ENCODE measurements at regions not wholly inside any gene's neighbourhood (a gene's known extent, or its start where the extent isn't known, plus 50 kb on each side); places are given as distances from the start of the nearest gene placed in this dataset.

DNA sequence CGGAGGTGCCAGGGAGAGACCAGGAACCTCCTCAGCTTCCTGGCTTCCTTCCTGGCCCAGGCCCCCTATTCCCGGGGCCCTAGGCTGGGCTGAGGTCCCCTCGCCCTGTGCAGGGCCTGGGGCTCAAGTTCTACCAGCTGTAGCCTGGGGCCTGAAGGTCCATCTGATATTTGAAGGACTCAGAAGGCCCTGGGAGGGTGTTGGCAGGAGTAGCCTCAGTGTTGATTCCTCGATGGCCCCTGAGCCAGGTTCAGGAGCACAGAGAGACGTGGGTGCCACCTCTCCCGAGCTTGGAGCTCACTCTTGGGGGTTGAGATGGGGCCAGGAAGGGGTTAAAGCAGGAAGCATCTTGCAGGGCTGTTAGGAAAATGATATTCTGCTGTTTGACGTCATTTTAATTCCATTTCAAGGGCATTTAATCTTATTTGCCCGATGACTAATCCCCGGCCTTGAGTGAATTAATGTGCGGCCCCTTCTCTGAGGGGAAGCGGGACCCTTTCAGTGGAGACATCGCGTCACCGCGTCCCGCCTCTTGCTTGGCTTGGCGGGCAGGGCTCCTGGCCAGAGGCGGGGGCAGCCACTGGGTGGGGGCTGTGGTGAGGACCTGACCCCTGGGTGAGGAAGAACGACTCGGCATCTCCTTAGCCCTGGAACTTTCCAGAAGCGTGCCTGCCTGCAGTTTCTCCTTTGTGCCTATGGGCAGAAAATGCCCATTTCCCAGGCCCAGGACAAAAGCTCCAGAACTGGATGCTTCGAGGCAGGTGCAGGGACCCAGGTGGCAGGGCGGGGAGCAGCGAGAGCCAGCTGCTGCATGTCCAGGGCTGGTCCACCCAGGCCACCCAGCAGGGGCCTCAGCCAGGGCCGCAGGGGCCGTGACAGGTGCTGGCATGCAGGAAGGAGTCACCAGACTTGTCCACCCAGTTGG is 158.3 kb downstream of the KIF26A start (continued):
- TF ChIP-seq, protein P1, sequence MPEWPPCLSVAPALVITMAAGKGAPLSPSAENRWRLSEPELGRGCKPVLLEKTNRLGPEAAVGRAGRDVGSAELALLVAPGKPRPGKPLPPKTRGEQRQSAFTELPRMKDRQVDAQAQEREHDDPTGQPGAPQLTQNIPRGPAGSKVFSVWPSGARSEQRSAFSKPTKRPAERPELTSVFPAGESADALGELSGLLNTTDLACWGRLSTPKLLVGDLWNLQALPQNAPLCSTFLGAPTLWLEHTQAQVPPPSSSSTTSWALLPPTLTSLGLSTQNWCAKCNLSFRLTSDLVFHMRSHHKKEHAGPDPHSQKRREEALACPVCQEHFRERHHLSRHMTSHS (tag by site-specific recombination; IDR thresholded peaks at IDR 0.05), result no peak
- TF ChIP-seq ZSCAN30 (tag by site-specific recombination; IDR thresholded peaks at IDR 0.05), result no peak
- TF ChIP-seq ZNF626 (tag by site-specific recombination; IDR thresholded peaks at IDR 0.05), result no peak
- no peak for TF ChIP-seq ZNF174 (tag by site-specific recombination; IDR thresholded peaks at IDR 0.05)
- no peak for TF ChIP-seq ZNF266 (tag by site-specific recombination; IDR thresholded peaks at IDR 0.05; ENCODE audit: low read depth)
- no peak for TF ChIP-seq ZNF341 (tag by site-specific recombination; IDR thresholded peaks at IDR 0.05; ENCODE audit: low read depth)
- no peak for TF ChIP-seq ZNF366 (tag by site-specific recombination; conservative IDR thresholded peaks at IDR 0.05)
- TF ChIP-seq ZSCAN16 (tag by site-specific recombination; IDR thresholded peaks at IDR 0.05), result no peak
- no peak for TF ChIP-seq ZNF837 (tag by site-specific recombination; IDR thresholded peaks at IDR 0.05)
- TF ChIP-seq ZNF776 (tag by site-specific recombination; IDR thresholded peaks at IDR 0.05; ENCODE audit: borderline replicate concordance), result no peak
- no peak for TF ChIP-seq ZNF530 (tag by site-specific recombination; IDR thresholded peaks at IDR 0.05; ENCODE audit: low read depth)
- TF ChIP-seq ZBTB17 (tag by site-specific recombination; IDR thresholded peaks at IDR 0.05), result peak; percentile 35; the same call in 1 of the 2 replicates
- TF ChIP-seq, protein P2, sequence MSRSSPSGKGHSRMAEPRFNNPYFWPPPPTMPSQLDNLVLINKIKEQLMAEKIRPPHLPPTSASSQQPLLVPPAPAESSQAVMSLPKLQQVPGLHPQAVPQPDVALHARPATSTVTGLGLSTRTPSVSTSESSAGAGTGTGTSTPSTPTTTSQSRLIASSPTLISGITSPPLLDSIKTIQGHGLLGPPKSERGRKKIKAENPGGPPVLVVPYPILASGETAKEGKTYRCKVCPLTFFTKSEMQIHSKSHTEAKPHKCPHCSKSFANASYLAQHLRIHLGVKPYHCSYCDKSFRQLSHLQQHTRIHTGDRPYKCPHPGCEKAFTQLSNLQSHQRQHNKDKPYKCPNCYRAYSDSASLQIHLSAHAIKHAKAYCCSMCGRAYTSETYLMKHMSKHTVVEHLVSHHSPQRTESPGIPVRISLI (tag by site-specific recombination; IDR thresholded peaks at IDR 0.05), result no peak
- no peak for TF ChIP-seq ZFHX2 (tag by site-specific recombination; conservative IDR thresholded peaks at IDR 0.05)
- no peak for TF ChIP-seq ZNF623 (tag by site-specific recombination; IDR thresholded peaks at IDR 0.05)
- no peak for TF ChIP-seq ZNF112 (tag by site-specific recombination; IDR thresholded peaks at IDR 0.05)
- TF ChIP-seq ZNF785 (tag by site-specific recombination; IDR thresholded peaks at IDR 0.05), result no peak
- TF ChIP-seq, protein P3, sequence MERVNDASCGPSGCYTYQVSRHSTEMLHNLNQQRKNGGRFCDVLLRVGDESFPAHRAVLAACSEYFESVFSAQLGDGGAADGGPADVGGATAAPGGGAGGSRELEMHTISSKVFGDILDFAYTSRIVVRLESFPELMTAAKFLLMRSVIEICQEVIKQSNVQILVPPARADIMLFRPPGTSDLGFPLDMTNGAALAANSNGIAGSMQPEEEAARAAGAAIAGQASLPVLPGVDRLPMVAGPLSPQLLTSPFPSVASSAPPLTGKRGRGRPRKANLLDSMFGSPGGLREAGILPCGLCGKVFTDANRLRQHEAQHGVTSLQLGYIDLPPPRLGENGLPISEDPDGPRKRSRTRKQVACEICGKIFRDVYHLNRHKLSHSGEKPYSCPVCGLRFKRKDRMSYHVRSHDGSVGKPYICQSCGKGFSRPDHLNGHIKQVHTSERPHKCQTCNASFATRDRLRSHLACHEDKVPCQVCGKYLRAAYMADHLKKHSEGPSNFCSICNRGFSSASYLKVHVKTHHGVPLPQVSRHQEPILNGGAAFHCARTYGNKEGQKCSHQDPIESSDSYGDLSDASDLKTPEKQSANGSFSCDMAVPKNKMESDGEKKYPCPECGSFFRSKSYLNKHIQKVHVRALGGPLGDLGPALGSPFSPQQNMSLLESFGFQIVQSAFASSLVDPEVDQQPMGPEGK (tag by site-specific recombination; IDR thresholded peaks at IDR 0.05), result peak; percentile 44; the same call in 1 of the 2 replicates
- TF ChIP-seq ZFP37 (tag by site-specific recombination; IDR thresholded peaks at IDR 0.05), result no peak
- TF ChIP-seq, protein P4, sequence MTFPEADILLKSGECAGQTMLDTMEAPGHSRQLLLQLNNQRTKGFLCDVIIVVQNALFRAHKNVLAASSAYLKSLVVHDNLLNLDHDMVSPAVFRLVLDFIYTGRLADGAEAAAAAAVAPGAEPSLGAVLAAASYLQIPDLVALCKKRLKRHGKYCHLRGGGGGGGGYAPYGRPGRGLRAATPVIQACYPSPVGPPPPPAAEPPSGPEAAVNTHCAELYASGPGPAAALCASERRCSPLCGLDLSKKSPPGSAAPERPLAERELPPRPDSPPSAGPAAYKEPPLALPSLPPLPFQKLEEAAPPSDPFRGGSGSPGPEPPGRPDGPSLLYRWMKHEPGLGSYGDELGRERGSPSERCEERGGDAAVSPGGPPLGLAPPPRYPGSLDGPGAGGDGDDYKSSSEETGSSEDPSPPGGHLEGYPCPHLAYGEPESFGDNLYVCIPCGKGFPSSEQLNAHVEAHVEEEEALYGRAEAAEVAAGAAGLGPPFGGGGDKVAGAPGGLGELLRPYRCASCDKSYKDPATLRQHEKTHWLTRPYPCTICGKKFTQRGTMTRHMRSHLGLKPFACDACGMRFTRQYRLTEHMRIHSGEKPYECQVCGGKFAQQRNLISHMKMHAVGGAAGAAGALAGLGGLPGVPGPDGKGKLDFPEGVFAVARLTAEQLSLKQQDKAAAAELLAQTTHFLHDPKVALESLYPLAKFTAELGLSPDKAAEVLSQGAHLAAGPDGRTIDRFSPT (tag by site-specific recombination; IDR thresholded peaks at IDR 0.05), result peak; percentile 32; the same call in 1 of the 2 replicates

DNA sequence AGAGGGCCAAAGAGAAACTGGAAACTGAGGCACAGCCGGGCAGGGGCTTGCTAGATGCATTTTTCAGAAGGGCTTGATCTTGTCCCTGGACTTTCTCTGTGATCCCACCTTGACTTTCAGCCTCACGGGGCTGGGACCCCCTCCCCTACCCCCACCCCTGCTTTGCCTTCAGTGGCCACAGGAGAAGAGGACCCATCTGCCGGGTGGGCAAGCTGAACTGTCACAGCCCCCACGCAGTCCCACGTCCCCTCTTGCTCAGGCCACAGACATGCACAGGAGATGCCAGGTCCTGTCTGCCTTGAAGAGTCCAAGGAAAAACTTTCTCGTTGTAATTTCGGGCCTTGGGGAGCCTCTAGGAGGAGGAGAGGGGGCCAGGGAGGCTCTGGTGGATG is 158.9 kb downstream of the KIF26A start:
- CTCF ChIA-PET, result interaction anchor here (0.5 kb wide), 1 partner anchor 101 kb away, joined by 3 read pairs; no protein-coding TSS in a partner anchor
- no peak overlapping the region for H3K4me3 ChIP-seq (ENCODE audit: low read depth, low read length)
- no peaks in the 10 kb centered on the region for H3K9me3 ChIP-seq (ENCODE audit: control insufficient read depth, insufficient read depth, low read depth, low read length)
- POLR2A ChIA-PET, result no interaction called here
- no peaks in the 10 kb centered on the region for H3K4me1 ChIP-seq (ENCODE audit: control insufficient read depth, insufficient read depth, low read length)
- H3K36me3 ChIP-seq (ENCODE audit: control insufficient read depth in 2 of 2, insufficient read depth in 1 of 2, low read length in 2 of 2), result no peaks in the 10 kb centered on the region
- H3K27ac ChIP-seq (ENCODE audit: extremely low read depth, low read depth, low read length), result no peak overlapping the region
- TF ChIP-seq, protein P5, sequence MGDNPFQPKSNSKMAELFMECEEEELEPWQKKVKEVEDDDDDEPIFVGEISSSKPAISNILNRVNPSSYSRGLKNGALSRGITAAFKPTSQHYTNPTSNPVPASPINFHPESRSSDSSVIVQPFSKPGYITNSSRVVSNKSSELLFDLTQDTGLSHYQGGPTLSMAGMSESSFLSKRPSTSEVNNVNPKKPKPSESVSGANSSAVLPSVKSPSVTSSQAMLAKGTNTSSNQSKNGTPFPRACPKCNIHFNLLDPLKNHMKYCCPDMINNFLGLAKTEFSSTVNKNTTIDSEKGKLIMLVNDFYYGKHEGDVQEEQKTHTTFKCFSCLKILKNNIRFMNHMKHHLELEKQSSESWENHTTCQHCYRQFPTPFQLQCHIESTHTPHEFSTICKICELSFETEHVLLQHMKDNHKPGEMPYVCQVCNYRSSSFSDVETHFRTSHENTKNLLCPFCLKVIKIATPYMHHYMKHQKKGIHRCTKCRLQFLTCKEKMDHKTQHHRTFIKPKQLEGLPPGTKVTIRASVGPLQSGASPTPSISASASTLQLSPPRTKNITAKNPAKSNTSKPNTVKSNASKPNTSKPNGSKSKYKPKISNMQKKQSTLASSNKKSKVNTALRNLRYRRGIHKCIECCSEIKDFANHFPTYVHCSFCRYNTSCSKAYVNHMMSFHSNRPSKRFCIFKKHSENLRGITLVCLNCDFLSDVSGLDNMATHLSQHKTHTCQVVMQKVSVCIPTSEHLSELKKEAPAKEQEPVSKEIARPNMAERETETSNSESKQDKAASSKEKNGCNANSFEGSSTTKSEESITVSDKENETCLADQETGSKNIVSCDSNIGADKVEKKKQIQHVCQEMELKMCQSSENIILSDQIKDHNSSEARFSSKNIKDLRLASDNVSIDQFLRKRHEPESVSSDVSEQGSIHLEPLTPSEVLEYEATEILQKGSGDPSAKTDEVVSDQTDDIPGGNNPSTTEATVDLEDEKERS (tag by site-specific recombination; IDR thresholded peaks at IDR 0.05), result no peak
- TF ChIP-seq ZNF23 (tag by site-specific recombination; IDR thresholded peaks at IDR 0.05; ENCODE audit: borderline replicate concordance) (no peak), ZNF138 (tag by site-specific recombination; IDR thresholded peaks at IDR 0.05; ENCODE audit: borderline replicate concordance) (no peak), ZNF16 (tag by site-specific recombination; IDR thresholded peaks at IDR 0.05; ENCODE audit: low read depth) (no peak), KLF1 (tag by site-specific recombination; IDR thresholded peaks at IDR 0.05) (no peak)
- TF ChIP-seq, protein P6, sequence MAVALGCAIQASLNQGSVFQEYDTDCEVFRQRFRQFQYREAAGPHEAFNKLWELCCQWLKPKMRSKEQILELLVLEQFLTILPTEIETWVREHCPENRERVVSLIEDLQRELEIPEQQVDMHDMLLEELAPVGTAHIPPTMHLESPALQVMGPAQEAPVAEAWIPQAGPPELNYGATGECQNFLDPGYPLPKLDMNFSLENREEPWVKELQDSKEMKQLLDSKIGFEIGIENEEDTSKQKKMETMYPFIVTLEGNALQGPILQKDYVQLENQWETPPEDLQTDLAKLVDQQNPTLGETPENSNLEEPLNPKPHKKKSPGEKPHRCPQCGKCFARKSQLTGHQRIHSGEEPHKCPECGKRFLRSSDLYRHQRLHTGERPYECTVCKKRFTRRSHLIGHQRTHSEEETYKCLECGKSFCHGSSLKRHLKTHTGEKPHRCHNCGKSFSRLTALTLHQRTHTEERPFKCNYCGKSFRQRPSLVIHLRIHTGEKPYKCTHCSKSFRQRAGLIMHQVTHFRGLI (tag by site-specific recombination; IDR thresholded peaks at IDR 0.05), result no peak

All from HEK293 (cell line).